Skeletal muscle satellite cell (primary cell): ENCODE measurements at regions not wholly inside any gene's neighbourhood (a gene's known extent, or its start where the extent isn't known, plus 50 kb on each side); places are given as distances from the start of the nearest gene placed in this dataset.

Experiments
- H3K27me3 ChIP-seq: 2 replicates; pipeline ENCODE4 v1.7.0; 2013; ENCODE audit warnings: low read length; ENCODE audit not compliant: control insufficient read depth, insufficient read depth
- H3K36me3 ChIP-seq: 2 replicates; pipeline ENCODE4 v1.7.0; 2013; ENCODE audit warnings: mild to moderate bottlenecking, control low read depth, low read length; ENCODE audit not compliant: insufficient read depth
- H3K4me1 ChIP-seq: 2 replicates; pipeline ENCODE4 v1.7.0; 2013; ENCODE audit warnings: low read length; ENCODE audit not compliant: control insufficient read depth, insufficient read depth
- H3K4me2 ChIP-seq: 2 replicates; pipeline ENCODE4 v1.7.0; 2013; ENCODE audit warnings: mild to moderate bottlenecking, low read length
- H3K4me3 ChIP-seq: 2 replicates; pipeline ENCODE4 v1.7.0; 2013; ENCODE audit warnings: low read length
- H3K9ac ChIP-seq: 2 replicates; pipeline ENCODE4 v1.7.0; 2013; ENCODE audit warnings: mild to moderate bottlenecking, low read depth, low read length, moderate library complexity
- H3K9me3 ChIP-seq: replicated peaks from 2 replicates; pipeline ENCODE4 v1.7.0; 2013; ENCODE audit warnings: mild to moderate bottlenecking, control low read depth, low read length

DNA sequence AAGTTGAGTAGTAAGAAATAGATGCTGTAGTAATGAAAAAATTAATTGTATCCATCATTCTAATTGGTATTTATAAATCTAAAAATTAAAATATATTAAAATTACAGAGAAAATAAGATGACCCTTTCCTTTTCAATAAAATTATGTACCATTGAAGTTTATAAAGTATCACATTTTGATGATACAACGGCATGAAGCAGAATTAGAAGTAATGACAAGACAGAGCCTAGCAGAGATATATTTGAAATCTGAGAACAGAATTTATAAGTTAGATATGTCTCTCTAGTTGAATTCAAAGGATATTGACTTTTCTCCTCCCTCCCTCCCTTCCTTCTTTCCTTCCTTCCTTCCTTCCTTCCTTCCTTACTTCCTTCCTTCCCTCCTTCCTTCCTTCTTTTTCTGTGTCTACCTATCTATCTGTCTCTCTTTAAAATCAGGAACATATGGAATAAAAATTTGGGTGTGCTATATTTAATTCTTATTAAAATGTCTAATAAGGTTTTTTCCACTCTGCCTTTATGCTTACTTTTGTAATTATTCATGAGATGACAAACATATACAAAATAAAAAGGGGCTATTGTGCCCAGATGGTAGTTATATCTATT, 258.5 kb upstream of the CD180 start:
- Histone ChIP-seq H3K9me3 (no peaks in the 10 kb centered on the region), H3K27me3 (no peaks in the 10 kb centered on the region), H3K4me2 (no peak overlapping the region), H3K9ac (no peak overlapping the region), H3K4me3 (no peak overlapping the region), H3K36me3 (no peaks in the 10 kb centered on the region), H3K4me1 (no peaks in the 10 kb centered on the region)

DNA sequence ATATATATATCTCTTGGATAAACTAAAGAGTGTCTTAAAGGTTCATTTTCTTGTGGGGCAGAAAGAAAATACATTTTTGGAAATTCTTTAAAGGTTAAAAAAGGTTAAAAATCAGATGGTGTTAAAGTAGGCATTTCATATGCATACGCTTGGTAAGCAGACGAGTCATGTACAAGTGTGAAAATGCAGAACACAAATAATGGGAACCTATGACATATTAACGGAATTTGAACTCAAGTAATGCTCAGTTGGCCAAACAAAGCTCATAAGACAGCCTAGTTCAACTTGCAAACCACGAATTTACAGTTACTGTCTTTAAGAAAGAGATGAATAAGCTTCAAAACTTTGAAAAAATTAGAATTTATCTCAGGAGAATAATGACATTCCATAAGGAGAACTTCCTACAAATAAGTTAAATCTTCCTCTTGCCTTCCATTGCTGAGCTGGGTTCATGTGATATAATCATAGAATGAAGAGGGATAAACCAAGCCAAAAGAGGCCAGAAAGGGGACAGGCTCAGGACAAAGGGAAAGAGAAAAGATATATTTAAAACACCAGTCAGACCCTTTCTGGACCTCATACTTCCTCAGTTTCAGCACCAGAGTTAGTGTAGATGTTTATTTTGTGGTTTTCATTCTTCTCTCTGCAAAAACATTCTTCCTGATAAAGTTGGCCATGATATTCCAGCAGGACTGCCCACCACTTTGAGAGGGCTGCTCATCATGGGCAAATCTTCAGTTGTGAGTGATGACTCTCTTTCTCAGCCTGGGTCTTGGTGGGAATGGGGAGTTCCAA, 256.7 kb upstream of the CD180 start:
- Histone ChIP-seq H3K36me3 (no peaks in the 10 kb centered on the region), H3K4me2 (no peak overlapping the region), H3K27me3 (no peaks in the 10 kb centered on the region), H3K4me3 (no peak overlapping the region), H3K9me3 (no peaks in the 10 kb centered on the region), H3K9ac (no peak overlapping the region), H3K4me1 (no peaks in the 10 kb centered on the region)

DNA sequence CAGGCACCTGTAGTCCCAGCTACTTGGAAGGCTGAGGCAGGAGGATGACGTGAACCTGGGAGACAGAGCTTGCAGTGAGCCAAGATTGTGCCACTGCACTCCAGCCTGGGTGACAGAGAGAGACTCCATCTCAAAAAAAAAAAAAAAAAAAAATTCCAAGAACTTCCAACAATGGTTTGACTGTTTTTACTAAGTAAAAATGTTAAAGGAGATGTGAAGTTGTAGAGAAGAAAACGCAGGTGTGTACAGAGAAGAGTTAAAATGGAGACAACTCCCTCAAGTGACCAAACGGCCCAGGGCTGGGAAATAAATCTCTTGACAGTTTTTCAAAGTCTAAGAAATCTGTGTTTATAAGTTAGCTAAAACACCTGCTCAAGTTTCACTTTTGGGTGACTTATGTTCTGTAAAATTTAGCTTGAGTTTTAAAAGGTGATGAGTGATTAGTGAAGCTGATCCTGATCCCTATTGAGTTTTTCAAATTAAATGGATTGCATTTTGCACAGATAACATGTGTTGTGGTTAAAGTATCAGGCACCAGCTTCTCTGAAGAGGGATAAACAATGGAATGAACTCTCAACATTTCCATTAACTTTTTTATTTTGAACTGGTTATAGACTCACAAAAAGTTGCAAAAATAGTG, 255.2 kb upstream of the CD180 start:
- Histone ChIP-seq H3K4me3 (no peak overlapping the region), H3K9ac (no peak overlapping the region), H3K4me1 (no peaks in the 10 kb centered on the region), H3K4me2 (no peak overlapping the region), H3K36me3 (no peaks in the 10 kb centered on the region), H3K27me3 (no peaks in the 10 kb centered on the region), H3K9me3 (no peaks in the 10 kb centered on the region)

DNA sequence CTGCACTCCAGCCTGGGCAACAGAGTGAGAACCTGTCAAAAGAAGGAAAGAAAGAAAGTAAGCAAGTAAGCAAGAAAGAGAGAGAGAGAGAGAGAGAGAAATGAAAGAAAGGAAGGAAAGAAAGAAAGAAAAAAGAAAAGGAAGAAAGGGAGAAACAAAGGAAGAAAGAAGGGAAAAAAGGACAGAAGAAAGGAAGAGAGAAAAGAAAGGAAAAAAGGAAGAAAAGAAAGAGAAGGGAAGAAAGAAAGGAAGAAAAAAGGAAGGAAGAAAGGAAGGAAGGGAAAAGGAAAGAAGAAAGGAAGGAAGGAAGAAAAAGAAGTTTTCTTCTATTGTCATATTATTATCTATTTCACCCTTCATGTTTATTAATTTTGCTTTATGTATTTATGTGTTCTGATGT, 251.1 kb upstream of the CD180 start:
- Histone ChIP-seq H3K36me3 (no peaks in the 10 kb centered on the region), H3K9me3 (no peaks in the 10 kb centered on the region), H3K4me1 (no peaks in the 10 kb centered on the region), H3K4me2 (no peak overlapping the region), H3K27me3 (no peaks in the 10 kb centered on the region), H3K9ac (no peak overlapping the region), H3K4me3 (no peak overlapping the region)

DNA sequence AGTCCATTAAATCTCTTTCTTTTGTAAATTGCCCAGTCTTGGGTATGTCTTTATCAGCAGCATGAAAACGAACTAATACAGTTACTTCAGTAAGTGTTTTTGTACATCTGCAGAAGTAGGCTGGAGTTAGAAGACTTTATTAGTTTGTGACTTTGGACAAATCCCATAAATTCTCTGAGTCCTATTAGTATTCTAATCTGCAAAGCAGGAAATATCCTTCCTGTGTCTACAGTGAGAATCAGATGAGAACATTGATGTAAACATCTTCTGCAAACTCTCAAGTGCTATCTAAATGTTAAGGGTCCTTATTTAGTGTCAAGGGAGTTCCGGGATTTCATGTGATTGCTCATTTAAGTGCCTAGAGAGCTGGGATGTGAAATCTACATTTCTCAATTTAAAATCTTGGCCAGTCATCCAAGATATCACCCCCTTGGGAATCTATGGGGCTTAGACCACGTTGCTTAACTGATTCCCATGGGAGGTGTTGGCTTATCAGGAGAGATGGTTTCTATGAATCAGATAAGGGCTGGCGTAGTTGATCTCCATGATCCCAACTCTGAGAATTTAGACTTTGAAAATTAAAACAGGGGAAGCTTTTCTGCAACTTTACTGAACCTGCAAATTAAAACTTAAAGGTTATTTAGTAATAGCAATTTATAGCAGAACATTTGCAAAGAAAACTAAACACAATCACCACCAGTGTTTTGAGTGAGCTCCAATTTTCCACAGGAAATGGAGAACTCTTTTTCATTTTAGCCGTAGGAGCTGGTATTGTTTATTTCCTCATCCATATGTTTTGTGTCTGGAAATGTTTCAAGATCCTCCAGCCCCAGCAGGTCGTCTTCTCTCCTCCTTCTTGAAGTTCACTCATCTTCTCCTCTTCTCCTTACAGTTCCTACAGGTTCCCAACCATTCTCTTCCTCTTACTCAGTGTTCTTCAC, 241.6 kb upstream of the CD180 start:
- H3K27me3 ChIP-seq: no peaks in the 10 kb centered on the region
- H3K9me3 ChIP-seq: no peaks in the 10 kb centered on the region
- H3K4me2 ChIP-seq: no peak overlapping the region
- no peaks in the 10 kb centered on the region for H3K36me3 ChIP-seq
- H3K4me1 ChIP-seq: no peaks in the 10 kb centered on the region
- H3K4me3 ChIP-seq: no peak overlapping the region
- H3K9ac ChIP-seq: no peak overlapping the region

DNA sequence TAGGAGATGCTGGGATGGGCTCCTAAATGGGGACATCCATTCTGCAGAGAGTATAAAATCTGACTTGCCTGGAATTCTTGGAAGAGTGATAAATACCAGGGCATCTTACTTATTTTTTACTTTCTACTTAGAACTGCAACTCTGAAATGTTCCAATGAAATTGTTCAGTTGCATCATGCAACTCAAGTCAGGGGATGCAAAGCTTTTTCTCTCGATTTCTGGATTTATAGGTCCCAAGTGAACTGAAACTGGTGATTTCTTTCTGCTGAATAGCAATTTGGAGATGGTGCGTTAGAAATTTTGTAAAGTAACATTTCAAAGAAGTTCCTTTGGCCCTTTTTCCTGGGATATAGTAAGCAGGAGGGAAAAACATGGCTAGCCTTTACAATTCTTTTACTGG, 238.4 kb upstream of the CD180 start:
- H3K4me1 ChIP-seq: no peaks in the 10 kb centered on the region
- H3K4me3 ChIP-seq: no peak overlapping the region
- no peaks in the 10 kb centered on the region for H3K27me3 ChIP-seq
- no peaks in the 10 kb centered on the region for H3K9me3 ChIP-seq
- no peaks in the 10 kb centered on the region for H3K36me3 ChIP-seq
- H3K9ac ChIP-seq: no peak overlapping the region
- H3K4me2 ChIP-seq: no peak overlapping the region

GRCh38 chr5:67434466-67434865, 237.9 kb upstream of the CD180 start:
- no peaks in the 10 kb centered on the region for H3K9me3 ChIP-seq
- H3K4me3 ChIP-seq: no peak overlapping the region
- no peak overlapping the region for H3K9ac ChIP-seq
- no peak overlapping the region for H3K4me2 ChIP-seq
- H3K4me1 ChIP-seq: no peaks in the 10 kb centered on the region
- H3K27me3 ChIP-seq: no peaks in the 10 kb centered on the region
- H3K36me3 ChIP-seq: no peaks in the 10 kb centered on the region

- no peaks in the 10 kb centered on the region for H3K4me1 ChIP-seq
- H3K9ac ChIP-seq: no peak overlapping the region
- H3K27me3 ChIP-seq: no peaks in the 10 kb centered on the region
- no peak overlapping the region for H3K4me3 ChIP-seq
- no peaks in the 10 kb centered on the region for H3K9me3 ChIP-seq
- no peak overlapping the region for H3K4me2 ChIP-seq
- H3K36me3 ChIP-seq: no peaks in the 10 kb centered on the region
Observed at GRCh38 chr5:67432606-67433005, 236.0 kb upstream of the CD180 start.

- Histone ChIP-seq H3K4me3 (no peak overlapping the region), H3K9ac (no peak overlapping the region)
Observed at GRCh38 chr5:67431191-67431590, 234.6 kb upstream of the CD180 start.

DNA sequence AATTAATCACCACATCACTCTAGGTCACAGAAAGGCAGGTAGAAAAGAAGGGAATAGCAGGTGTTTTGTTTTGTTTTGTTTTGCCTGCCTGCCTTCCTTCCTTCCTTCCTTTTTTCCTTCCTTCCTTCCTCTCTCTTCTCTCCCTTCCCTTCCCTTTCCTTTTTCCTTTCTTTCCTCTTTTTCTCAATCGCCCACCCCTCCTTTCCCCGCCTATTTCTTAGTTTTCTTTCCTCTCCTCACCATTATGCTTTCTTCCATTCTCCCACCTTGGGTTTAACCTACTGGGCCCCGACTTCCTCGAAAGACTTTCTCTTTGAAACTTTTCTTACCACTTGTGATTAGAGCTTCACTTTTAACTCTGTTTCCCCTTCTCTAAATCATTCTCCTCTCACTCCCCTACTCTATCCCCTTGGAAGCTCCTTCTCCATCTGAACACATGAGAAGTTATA, 231.3 kb upstream of the CD180 start:
- Histone ChIP-seq H3K36me3 (no peaks in the 10 kb centered on the region), H3K9me3 (no peaks in the 10 kb centered on the region), H3K4me1 (peaks cover 3% of the 10 kb centered on the region), H3K4me3 (no peak overlapping the region), H3K4me2 (no peak overlapping the region), H3K9ac (no peak overlapping the region), H3K27me3 (no peaks in the 10 kb centered on the region)

More at GRCh38 chr5:67431191-67431590, 234.6 kb upstream of the CD180 start:
- no peaks in the 10 kb centered on the region for H3K9me3 ChIP-seq
- no peaks in the 10 kb centered on the region for H3K36me3 ChIP-seq
- no peaks in the 10 kb centered on the region for H3K27me3 ChIP-seq
- no peak overlapping the region for H3K4me2 ChIP-seq
- peaks cover 3% of the 10 kb centered on the region for H3K4me1 ChIP-seq
